Stimulated activated CD8-positive, alpha-beta memory T cell treated with anti-CD3 and anti-CD28 coated beads, Interleukin-12 subunit alpha, Interleukin-12 subunit beta, amount 100 ng/mL, for 1 hour (primary cell): ENCODE measurements at regions not wholly inside any gene's neighbourhood (a gene's known extent, or its start where the extent isn't known, plus 50 kb on each side); places are given as distances from the start of the nearest gene placed in this dataset.

Source experiments
- DNase-seq: peaks from one replicate; pipeline ENCODE4 v3.0.0-alpha.2; 2020; ENCODE audit warnings: low read depth

DNA sequence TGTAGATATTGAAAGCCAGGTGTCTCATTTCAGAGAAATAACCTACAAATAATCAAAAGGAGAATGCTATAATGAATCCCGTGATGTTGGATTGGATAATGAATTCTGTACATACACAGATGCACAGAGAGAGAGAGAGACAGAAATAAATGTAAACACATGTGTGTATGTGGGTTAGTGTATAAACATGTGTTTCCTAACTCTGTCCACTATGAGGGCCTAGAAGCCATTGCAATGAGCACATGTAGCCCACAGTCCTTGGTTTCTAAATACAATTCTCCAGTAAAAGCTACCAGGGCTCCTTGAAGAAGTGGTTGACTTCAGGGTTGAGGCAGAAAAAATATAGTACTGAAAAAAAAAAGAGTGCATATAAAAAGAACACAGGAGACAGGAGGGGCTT is 109.5 kb downstream of the INHBB start:
- DNase-seq = no peak

DNA sequence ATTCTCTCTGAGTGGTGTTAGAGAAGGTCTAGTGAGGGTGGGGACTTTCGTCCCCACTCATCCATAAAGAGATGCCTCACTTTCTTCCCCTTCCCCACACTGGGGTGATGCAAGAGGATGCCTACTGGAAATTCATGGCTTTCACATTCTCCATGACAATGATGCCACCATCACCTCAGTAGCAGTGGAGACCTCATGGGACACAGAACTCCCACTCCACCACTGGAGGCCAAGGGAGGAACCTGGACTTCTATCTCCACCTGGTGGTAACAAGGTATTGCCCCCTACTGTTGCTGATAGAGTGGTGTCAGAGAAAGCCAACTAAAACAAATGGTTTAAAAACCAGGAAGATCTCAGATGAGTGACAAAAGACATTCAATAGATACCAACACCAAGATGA is 110.9 kb downstream of the INHBB start:
- no peak for DNase-seq

DNA sequence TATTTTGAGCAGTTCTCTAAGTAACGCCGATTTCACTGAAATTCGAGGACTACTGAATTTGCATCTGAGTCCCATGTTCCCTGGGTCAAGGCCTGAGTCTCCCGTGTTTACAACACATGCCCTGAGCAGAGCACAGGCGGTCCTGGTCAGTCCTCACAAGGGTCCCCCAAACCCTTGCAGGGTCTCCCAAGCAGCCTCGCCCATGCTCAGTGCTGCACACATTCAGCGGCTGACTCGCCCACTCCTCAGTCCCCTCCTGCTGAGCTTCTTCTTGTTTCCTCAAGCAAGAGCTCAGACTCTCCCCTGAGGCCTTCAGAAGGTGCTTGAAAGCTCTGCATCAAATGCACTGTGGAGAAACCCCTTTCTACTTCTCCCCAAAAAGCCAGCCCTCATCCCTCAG is 114.6 kb downstream of the INHBB start:
- DNase-seq = no peak

DNA sequence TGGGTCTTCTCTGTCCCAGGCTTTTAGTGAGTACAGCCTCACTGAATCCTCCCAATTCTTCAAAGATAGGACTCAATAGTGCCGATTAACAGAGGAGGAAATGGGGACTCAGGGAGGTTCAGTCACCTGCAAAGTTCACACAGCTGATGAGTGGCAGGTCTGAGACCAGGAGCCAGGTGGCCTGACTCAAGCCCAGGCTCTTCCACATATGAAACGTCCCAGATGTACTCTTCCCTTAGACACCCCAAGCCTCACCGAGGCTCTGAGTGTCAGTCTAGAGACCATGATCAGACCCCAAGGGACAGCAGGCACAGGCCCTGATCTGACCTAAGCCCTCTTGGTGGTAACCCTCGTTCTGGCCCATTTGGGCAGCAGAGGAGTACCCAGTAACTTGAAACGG is 115.2 kb downstream of the INHBB start:
- DNase-seq = no peak

DNA sequence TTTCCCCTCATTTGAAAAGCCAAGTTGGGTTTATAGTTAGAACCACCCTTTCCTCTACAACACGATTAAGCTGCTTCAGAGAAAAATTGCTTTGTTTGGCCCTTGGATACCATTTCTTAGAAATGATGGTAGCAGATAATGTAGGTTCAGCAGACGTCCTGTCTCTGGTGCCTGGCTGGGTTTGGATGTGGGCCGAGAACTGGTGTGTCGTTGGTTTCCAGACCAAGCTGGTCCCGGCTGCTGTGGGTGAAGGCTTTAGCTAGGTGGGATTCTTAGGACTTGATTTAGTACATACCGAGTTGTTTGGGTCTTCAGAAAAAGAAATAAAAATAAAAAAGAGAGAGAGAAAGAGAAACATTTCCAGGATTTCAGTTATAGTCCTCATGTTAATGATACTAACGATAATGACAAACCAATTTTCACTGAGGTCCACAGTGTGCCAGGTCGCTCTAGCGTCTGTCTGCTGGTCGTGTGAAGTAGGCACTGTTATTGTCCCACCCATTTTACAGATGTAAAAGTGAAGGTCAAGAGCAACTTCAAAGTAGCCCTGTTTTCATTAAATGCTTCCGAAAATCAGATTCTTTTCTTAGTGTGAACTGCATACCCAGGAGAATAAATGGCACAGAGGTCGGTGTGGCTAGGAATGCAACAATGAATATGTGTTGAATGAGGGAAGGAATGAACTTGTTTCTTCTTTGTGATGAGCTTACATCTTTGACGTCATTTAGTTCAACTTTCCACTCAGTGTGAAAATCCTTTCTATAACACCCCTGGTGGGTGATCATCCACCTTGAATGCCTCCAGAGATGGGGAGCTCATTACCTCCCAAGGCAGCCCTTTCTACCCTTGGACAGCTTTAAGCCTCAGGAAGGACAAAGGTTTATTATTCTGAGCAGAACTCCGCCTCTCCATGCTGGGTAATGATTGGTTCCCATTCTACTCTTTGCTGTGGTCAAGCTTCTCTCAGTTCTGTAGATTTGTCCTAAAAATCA is 115.9 kb downstream of the INHBB start:
- no peak for DNase-seq

DNA sequence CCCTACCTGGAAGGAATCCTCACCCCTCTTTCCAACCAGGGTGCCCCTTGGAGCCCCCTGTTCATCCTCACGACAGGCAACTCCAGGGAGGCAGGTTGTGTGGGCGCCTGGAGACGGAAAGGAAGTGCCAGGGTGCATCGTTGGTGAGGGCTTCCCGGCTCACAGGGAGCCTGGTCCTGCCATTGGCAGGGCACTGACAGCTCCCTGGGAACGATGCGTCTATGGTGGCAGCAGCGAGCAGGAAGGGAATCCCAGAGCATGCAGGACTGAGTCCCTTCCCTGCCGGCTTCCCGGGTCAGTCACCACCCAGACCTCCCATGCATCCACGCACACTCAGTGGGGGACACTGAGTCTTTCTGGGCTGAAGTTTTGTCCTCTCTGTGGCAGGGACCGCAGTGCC is 117.6 kb downstream of the INHBB start:
- no peak for DNase-seq

DNA sequence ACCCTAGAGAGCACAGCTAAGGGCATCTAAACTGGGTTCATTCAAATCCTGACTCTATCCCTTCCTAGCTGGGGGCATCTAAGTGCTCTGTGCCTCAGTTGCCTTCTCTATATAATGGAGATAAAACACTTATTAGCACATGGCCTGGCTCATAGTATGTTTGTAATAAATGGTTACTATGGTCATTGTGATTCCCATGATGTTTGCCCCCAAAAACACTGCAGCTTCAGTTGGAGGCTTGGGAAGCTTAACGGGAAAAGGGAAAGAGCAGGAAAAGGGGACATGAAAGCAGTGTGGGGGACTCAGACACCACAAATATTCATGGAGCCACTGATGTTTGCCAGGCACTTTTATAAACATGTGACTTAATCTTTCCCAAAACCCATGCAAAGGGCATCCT is 118.1 kb downstream of the INHBB start:
- no peak for DNase-seq

DNA sequence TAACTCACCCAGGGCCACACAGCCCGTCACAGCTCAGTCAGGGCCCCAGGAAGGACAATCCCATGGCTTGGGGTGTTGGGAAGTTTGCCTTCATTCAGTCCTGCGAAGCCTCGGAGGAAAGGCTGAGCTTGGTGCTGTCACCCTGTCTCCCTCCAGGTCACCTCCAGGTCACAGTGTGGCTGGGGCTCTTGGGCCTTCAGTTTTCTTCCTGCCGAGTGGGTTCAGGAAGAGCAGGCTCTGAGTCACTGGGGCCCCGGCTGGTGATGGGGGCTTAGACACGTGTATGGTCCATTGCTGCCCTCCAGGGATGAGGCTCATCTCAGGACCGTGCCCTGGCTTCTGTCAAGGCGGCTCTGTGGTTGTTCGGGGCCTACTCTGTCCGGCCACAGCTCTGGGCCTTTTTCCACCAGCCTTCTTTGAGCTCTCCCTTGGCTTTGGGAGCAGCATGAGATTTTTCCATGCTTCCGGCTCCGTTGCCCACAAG is 118.6 kb downstream of the INHBB start:
- DNase-seq = no peak

DNA sequence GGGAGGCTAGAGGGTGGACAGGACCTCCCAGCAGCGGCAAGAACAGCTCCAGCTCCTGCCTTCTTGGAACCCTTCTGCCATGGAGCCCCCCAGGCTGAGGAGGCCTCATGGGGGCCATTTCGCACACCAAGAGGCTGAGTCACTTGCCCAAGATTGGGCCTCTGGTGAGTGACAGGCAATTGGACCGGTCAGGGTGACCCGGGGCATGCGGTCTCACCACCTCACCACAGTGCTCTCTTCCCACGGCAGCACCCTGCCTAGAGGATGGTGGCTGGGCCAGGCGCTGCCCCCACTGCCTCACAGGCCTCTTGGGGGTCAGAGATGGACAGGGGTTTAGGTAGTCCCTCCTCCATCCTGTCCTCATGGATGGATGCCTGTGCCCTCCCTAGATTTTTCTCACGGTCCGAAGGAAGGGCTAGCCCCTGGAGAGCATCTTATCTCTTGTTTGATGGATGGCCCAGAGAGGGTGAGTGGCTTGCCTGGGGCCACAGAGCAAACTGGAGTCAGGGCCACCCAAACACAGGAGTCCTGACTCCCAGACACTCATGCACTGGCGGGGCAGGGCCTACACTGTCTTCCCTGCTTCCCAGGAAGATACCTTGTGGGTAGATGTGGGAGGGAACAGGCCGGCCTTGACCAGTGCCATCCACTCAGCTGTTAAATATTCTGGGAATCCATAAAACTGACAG is 119.2 kb downstream of the INHBB start:
- DNase-seq = no peak

DNA sequence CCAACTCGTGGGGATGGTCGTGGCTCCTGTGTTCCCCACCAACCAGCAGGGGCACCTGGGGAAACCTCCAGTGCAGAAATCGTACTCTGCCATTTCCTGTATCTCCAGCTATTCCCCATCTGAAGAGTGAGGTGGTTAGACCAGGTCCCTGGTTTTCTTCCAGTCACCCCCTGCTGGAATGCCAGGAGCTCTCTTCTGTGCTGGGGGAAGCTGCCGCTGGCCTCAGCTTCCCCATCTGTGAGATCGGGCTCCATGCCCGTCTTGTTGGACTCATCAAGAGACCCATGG is 119.7 kb downstream of the INHBB start:
- DNase-seq = no peak

DNA sequence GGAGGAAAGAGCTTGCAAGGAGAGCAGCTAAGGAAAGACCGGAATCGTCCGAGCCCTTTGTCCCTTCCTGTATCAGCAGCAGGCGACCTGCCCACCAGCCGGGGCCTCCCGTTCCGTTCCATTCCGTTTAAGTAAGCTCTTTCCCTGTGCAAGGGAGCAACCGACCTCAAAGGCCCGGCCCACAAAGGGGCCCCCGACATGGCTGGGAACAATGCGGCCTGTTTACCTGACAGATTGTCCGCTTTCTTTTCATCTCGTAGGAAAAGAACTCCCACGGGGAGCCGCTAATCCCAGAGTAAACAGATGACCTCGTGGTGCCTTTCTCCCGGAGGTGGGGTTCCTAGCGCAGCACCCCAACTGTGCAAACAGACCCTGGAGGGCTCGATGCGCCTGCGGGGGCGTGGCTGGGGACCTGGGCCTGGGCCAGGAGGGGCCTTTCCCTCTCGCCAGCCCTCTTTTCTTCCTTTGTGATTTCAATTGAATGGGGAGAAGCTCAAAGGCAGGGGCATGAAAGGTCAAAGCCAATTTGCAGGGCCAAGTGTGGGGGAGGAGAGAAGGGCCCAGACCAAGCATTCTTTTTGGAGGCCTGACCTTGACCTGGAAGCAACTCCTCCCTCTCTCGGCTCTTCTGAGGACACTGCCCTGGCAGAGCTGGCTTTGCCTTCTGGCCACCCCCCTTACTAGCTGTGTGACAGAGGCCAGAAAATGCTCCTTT is 120.2 kb downstream of the INHBB start:
- no peak for DNase-seq

DNA sequence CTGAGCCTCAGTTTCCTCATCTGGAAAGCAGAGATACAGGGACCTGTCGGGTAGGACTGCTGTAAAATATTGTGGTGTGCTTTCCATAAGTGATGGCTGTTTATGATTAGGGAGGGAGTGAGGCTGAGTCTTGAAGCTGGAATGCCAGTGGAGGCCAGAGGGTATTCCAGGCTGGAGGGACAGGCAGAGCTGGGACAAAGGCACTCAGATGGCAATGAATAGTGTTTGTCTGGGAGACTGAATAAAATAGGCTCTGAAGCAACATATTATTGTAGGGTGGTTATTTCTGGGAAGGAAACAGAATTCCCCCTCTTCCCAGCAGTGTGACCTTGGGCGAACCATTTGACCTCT is 120.7 kb downstream of the INHBB start:
- DNase-seq = no peak

DNA sequence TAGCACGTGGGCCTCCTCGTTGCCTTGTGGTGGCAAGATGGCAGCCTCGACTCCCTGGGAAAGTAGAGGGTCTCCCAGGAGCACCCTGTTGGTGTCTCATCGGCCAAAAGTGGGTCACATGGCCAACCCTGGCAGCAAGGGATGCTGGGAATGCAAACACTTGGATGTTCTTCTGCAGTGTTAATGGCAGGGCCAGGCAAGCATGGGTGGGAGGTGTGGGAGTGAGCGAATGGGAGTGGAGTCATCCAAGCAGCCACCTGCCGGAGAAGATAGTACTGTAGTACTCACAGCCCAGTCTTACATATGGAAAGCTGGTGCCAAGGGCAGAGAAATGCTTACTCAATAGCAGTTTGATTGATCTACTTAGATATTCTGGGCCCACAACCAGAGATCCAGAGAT is 122.2 kb downstream of the INHBB start:
- DNase-seq = no peak

DNA sequence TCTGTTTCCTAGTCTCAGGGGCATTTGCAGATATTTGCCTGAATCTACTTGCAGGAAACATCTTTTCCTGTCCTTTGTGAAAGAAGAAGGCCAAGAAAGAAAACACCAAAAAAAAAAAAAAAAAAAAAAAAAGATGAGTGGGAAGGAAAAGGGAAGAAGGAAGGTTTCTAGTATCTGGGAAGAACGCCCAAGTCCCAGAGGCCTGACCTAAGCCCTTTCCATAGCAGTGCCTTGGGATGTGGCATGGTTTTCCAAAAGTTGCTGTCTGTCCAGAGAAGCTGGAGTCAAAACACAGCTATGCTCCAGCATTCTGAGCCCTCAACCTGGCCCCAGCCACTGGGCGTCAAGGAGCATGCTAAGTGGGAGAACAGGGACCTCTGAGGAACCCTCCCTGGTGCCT is 123.5 kb downstream of the INHBB start:
- DNase-seq = no peak

DNA sequence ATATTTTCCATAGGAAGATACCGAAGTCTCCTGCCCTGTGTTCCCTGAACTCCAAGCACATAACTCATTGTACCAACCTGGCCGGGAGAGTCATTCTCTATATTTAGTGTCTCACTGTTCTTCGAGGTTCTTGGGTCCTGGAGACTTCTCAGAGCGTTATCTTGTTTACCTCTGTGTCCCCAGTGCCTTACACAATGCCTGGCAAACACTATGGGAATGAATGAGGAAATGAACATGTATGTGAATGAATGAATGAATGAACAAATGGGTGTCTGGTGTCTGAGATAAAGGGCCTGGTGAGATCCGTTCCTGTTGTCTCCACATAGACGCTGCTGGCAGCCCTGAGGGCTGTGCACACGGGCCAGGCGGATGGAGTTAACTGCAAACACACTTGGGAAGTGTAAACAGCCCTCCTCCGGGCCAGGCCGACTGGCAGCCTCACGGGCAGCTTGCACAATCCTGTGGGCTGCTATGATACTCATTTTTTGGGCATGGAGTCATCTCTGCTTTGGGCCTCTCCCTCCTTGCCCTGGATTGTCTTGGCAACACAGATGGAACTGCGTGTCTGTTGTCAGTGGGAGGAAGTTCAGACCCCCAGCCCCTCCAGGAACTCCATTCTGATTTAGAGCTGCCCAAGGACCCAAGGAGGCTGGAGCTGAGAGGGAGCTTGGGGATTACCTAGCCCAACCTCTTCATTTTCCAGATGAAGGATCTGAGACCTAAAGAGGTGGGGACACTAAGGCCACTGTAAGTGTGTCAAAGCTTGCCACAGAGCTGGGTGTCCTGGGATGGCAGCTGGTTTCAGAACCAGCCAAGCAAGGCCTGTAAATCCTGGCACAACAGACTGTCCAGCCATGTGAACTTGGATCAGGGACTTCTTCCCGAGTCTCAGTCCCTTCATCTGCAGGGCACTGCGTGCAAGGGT is 124.4 kb downstream of the INHBB start:
- DNase-seq = no peak

DNA sequence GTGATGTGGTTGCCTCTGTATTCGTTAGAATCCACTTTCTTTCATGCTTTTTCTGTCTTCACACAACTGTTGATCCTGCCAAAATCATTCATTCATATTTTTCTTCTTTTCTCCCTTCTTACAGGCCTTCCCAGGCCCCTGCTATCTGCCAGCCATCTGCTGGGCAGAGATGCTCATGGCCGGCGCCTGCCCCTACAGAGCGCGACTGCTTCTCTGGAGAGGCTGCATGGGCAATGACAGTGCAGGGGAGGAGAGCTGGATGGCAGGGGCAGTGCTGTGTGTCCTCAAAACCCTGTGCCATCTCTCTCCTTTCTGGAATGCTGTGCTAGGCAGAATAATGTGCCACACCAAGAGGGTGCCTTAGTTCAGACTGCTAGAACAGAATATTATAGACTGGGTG is 125.2 kb downstream of the INHBB start:
- DNase-seq = no peak

DNA sequence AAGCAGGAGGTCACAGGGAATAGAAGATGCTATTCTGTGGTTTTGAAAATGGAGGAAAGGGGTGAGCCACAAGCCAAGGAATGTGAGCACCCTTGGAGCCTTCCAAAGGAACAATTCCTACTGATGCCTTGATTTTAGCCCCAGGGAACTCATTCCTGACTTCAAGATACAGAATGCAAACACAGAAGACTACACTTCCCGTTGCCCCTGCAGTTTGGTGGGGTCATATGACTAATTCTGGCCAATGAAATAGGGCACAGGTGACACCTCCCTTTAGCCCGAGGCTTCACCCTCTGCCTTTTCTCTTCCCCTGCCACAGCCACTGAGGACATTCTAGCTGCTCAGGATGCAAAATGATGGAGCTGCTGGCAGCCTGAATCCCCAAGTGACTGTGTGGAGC is 126.1 kb downstream of the INHBB start:
- no peak for DNase-seq

DNA sequence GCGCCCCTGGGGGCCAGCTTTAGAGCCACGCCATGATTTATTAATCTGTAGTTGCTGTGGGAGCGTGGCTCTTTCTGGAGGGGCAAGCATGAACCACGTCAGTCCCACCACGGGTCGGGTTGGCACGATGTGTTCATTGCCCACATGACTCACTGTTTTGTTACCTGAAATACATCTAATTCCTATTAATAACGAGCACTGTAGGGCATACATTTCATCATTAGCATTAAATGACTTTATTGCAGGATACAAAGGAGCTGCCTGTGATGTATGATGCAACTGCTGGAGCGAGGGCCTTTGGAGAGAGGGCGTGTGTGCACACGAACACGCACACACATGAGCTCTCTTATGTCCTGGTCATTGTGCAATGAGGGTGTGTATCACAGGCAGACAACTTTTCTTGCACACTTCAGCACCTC is 127.0 kb downstream of the INHBB start:
- no peak for DNase-seq

DNA sequence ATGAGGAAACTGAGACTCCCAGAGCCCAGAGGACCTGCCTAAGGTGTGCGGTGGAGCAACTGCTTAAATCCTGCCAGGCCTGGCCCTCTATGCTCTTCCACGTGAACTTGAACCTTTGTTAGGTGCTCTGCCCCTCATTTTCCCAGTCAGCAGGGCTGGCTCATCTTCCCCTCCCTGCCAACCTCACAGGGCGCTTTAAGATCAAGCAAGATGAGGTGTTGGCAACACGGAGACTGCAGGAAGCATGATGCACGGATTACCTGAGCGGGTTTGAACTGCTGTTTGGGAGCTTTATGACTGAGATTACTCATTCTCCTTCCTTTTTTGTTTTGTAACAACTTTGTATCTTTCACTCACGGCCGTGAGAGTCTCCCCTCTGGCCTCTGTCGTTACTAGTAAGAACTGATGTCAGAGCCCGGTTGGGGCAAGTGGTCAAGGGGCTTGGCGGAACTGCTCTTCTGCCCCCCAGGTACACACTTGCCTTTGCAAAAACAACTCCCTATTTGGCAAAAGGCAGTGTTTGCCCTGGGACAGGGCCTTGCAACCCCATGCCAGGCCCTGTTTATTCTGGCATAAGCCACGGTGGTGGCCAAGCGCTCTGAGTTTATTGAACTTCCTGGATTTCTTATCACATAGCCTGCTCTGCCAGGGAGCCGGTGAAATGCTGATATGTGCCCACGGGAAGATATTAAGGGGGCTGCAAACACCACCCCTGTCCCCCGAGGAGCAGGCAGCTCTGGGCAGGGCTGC is 127.8 kb downstream of the INHBB start:
- no peak for DNase-seq

DNA sequence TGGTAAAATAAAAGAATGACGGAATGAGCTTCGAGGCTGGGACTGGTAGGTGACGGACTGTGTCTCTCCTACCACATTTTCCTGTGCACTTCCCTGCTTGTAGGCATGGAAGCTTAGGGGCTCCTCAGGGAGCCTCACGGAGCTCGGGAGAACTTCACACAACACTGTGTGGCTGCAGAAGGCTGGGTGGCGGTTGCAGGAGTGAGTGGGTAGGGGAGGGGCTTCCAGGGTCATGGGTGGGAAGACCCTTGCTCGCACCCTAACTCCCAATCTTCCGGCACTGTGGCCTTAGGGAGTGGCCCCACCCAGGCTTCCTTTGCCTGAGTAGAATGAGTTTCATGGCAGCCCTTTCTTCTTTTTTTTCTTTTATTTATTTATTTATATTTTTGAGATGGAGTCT is 128.6 kb downstream of the INHBB start:
- DNase-seq = no peak

DNA sequence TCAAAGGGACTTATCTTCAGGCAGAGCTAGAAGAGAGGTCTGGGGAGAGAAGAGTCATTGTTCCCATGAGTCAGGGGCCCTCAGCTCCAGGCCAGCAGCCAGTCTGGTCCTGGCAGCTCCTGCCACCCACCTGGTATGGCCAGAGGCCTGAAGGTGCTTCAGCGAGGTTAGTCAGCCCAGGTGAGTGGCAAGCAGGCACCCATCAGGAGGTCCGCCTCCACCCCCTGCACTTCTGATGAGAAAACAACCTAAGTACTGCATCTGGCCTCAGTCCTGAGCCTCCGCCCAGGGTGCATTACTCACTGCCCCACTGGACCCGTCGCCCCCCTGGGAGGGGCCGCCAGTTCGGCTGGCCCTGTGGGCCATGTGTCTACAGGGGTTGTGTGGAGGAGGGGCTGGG is 130.2 kb downstream of the INHBB start:
- DNase-seq = no peak
